ENCODE measurements at regions not wholly inside any gene's neighbourhood (a gene's known extent, or its start where the extent isn't known, plus 50 kb on each side); places are given as distances from the start of the nearest gene placed in this dataset.

- DNase-seq (ENCODE audit: low read depth in 1 of 2, low spot score in 1 of 2) (no peak), FAIRE-seq (no peak), ATAC-seq (no peak)
- ChIA-PET CTCF (no interaction called here), POLR2A (no interaction called here)
- Histone ChIP-seq H3K27ac (no peak overlapping the region), H3K9me3 (peaks cover 4% of the 10 kb centered on the region; the same call in 1 of the 3 replicates), H3K4me3 (no peak overlapping the region), H3K4me1 (peaks cover 7% of the 10 kb centered on the region), H3K4me2 (no peak overlapping the region)
- 59% methylated on average over 5 of the region's 5 CpGs for WGBS (ENCODE audit: missing lambda C conversion rate)
- TF ChIP-seq RAD21 (conservative IDR thresholded peaks at IDR 0.05 in 1 of 2, IDR thresholded peaks at IDR 0.05 in 1 of 2) (no peak), EHF (CRISPR knock-in tag; IDR thresholded peaks at IDR 0.05) (no peak), NFE2L2 (conservative IDR thresholded peaks at IDR 0.05; ENCODE audit: low read length) (no peak), TP53 (CRISPR knock-in tag; IDR thresholded peaks at IDR 0.05) (no peak), FOXS1 (CRISPR knock-in tag; IDR thresholded peaks at IDR 0.05) (no peak), ELK1 (IDR thresholded peaks at IDR 0.05; ENCODE audit: low read depth, low read length) (no peak), SREBF2 (IDR thresholded peaks at IDR 0.05) (no peak), RARB (CRISPR knock-in tag; IDR thresholded peaks at IDR 0.05) (no peak), NPAS2 (CRISPR knock-in tag; IDR thresholded peaks at IDR 0.05; ENCODE audit: borderline replicate concordance) (no peak), MAX (IDR thresholded peaks at IDR 0.05) (no peak)
Measured at GRCh38 chr6:22020299-22021003, 276.4 kb downstream of the PRL start.

GRCh38 chr6:22021966-22022365 is 274.9 kb downstream of the PRL start:
- POLR2A ChIA-PET = no interaction called here
- no peak overlapping the region for H3K4me2 ChIP-seq
- FAIRE-seq (no peak), ATAC-seq (no peak), DNase-seq (ENCODE audit: low read depth in 1 of 2, low spot score in 1 of 2) (no peak)
- CTCF ChIA-PET = no interaction called here
- TF ChIP-seq E2F6 (IDR thresholded peaks at IDR 0.05; ENCODE audit: borderline replicate concordance, low read depth) (no peak), HOXB5 (CRISPR knock-in tag; IDR thresholded peaks at IDR 0.05) (no peak), MAZ (IDR thresholded peaks at IDR 0.05; ENCODE audit: borderline replicate concordance, low read depth, low read length) (no peak), REST (IDR thresholded peaks at IDR 0.05) (no peak), ZC3H11A (IDR thresholded peaks at IDR 0.05) (no peak), HOXB13 (CRISPR knock-in tag; IDR thresholded peaks at IDR 0.05; ENCODE audit: low read depth) (no peak), JUNB (IDR thresholded peaks at IDR 0.05) (no peak), MAX (IDR thresholded peaks at IDR 0.05) (no peak), POLR2AphosphoS2 (conservative IDR thresholded peaks at IDR 0.05; ENCODE audit: low read length) (no peak), PBX3 (IDR thresholded peaks at IDR 0.05) (no peak), ESRRA (IDR thresholded peaks at IDR 0.05; ENCODE audit: borderline replicate concordance, low read length) (no peak), EHMT2 (IDR thresholded peaks at IDR 0.05; ENCODE audit: low read depth) (no peak), CBX2 (IDR thresholded peaks at IDR 0.05; ENCODE audit: borderline replicate concordance, low read depth) (no peak), GATA3 (IDR thresholded peaks at IDR 0.05; ENCODE audit: borderline replicate concordance) (no peak), BCL3 (IDR thresholded peaks at IDR 0.05) (no peak)
- H3K4me1 ChIP-seq = peaks cover 18% of the 10 kb centered on the region
- no peak overlapping the region for H3K27ac ChIP-seq
- no peak overlapping the region for H3K4me3 ChIP-seq
- H3K9me3 ChIP-seq = peaks cover 4% of the 10 kb centered on the region; the same call in 1 of the 3 replicates
- 33% methylated on average over 1 of the region's 1 CpG for WGBS (ENCODE audit: missing lambda C conversion rate)

Data from A549 (cell line).